Loucy (cell line): ENCODE measurements at regions not wholly inside any gene's neighbourhood (a gene's known extent, or its start where the extent isn't known, plus 50 kb on each side); places are given as distances from the start of the nearest gene placed in this dataset.

Source experiments
- EZH2phosphoT487 ChIP-seq: fragments of 200-600 bp; IDR thresholded peaks from 2 replicates; pipeline ENCODE4 v1.6.1; 2018; ENCODE audit warnings: antibody characterized with exemption, mild to moderate bottlenecking, moderate library complexity, borderline replicate concordance
- TF ChIP-seq, protein P1 (sequence below): fragments of 200-600 bp; sonication (generic); conservative IDR thresholded peaks from 2 replicates; pipeline ENCODE4 v1.5.1; 2014; ENCODE audit warnings: mild to moderate bottlenecking, antibody characterized with exemption, low read length

DNA sequence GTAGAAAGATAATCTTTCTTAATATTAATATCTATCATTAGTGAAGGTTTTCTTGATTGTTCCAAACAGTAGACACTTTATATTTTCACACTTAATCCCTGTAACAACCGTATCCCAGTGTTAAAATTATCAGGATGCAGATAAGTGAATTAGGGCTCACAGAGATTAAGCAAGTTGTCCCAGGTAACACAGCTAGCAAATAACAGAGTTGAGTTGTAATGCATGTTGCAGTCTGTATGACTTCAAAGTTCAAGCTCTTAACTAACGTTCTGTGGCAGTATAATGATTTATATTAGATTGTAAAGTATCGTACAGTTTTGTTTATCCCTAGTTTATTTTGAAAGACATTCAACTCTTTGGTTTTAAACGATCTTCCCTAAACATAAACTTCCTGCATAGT, 517.5 kb downstream of the TFAP2B start:
- no peak for TF ChIP-seq EZH2phosphoT487
- TF ChIP-seq, protein P1, sequence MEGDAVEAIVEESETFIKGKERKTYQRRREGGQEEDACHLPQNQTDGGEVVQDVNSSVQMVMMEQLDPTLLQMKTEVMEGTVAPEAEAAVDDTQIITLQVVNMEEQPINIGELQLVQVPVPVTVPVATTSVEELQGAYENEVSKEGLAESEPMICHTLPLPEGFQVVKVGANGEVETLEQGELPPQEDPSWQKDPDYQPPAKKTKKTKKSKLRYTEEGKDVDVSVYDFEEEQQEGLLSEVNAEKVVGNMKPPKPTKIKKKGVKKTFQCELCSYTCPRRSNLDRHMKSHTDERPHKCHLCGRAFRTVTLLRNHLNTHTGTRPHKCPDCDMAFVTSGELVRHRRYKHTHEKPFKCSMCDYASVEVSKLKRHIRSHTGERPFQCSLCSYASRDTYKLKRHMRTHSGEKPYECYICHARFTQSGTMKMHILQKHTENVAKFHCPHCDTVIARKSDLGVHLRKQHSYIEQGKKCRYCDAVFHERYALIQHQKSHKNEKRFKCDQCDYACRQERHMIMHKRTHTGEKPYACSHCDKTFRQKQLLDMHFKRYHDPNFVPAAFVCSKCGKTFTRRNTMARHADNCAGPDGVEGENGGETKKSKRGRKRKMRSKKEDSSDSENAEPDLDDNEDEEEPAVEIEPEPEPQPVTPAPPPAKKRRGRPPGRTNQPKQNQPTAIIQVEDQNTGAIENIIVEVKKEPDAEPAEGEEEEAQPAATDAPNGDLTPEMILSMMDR: no peak
